ENCODE measurements at regions not wholly inside any gene's neighbourhood (a gene's known extent, or its start where the extent isn't known, plus 50 kb on each side); places are given as distances from the start of the nearest gene placed in this dataset.
"Not testable (repeated sequence)": the region's sequence is repeated elsewhere in the genome, so short reads cannot be mapped to it uniquely, and the experiment has no call there.

GRCh38 chr2:156005531-156005930 is 327.0 kb downstream of the NR4A2 start:
- DNase-seq (ENCODE audit: low read depth): no peak

GRCh38 chr2:156004459-156004858 is 328.1 kb downstream of the NR4A2 start:
- no peak for DNase-seq (ENCODE audit: low read depth)

GRCh38 chr2:156003780-156004179 is 328.7 kb downstream of the NR4A2 start:
- no peak for DNase-seq (ENCODE audit: low read depth)

- no peak for DNase-seq (ENCODE audit: low read depth)
These were observed 330.7 kb downstream of the NR4A2 start for GRCh38 chr2:156001851-156002250.

- no peak for DNase-seq (ENCODE audit: low read depth)
These were observed 335.0 kb downstream of the NR4A2 start for GRCh38 chr2:155997538-155997937.

- DNase-seq (ENCODE audit: low read depth): no peak
These were observed 338.2 kb downstream of the NR4A2 start for GRCh38 chr2:155994315-155994714.

GRCh38 chr2:155983845-155984244 is 348.7 kb downstream of the NR4A2 start:
- DNase-seq (ENCODE audit: low read depth): no peak

- no peak for DNase-seq (ENCODE audit: low read depth)
These were observed 350.4 kb downstream of the NR4A2 start for GRCh38 chr2:155982135-155982534.

- DNase-seq (ENCODE audit: low read depth): no peak
These were observed 351.5 kb downstream of the NR4A2 start for GRCh38 chr2:155980941-155981560.

GRCh38 chr2:155975734-155976133 is 356.8 kb downstream of the NR4A2 start:
- DNase-seq (ENCODE audit: low read depth): peak; percentile 5

- no peak for DNase-seq (ENCODE audit: low read depth)
These were observed 359.6 kb downstream of the NR4A2 start for GRCh38 chr2:155972916-155973315.

GRCh38 chr2:155966064-155966471 is 366.5 kb downstream of the NR4A2 start:
- DNase-seq (ENCODE audit: low read depth): not testable (repeated sequence)

- no peak for DNase-seq (ENCODE audit: low read depth)
These were observed 367.0 kb downstream of the NR4A2 start for GRCh38 chr2:155965415-155966063.

- DNase-seq (ENCODE audit: low read depth): no peak
These were observed 370.9 kb downstream of the NR4A2 start for GRCh38 chr2:155961641-155962040.

GRCh38 chr2:155958834-155959233 is 373.7 kb downstream of the NR4A2 start:
- no peak for DNase-seq (ENCODE audit: low read depth)

- DNase-seq (ENCODE audit: low read depth): no peak
These were observed 385.5 kb downstream of the NR4A2 start for GRCh38 chr2:155947069-155947468.

GRCh38 chr2:155944218-155944617 is 388.3 kb downstream of the NR4A2 start:
- DNase-seq (ENCODE audit: low read depth): no peak

- no peak for DNase-seq (ENCODE audit: low read depth)
These were observed 402.2 kb downstream of the NR4A2 start for GRCh38 chr2:155930312-155930711.

GRCh38 chr2:155917380-155917779 is 415.1 kb downstream of the NR4A2 start:
- no peak for DNase-seq (ENCODE audit: low read depth)

GRCh38 chr2:155913356-155913755 is 419.2 kb downstream of the NR4A2 start:
- peak; percentile 8 for DNase-seq (ENCODE audit: low read depth)

GRCh38 chr2:155908567-155908966 is 424.0 kb downstream of the NR4A2 start:
- DNase-seq (ENCODE audit: low read depth): no peak

GRCh38 chr2:155907211-155907610 is 425.3 kb downstream of the NR4A2 start:
- DNase-seq (ENCODE audit: low read depth): no peak

- DNase-seq (ENCODE audit: low read depth): no peak
These were observed 426.9 kb downstream of the NR4A2 start for GRCh38 chr2:155905657-155906056.

- no peak for DNase-seq (ENCODE audit: low read depth)
These were observed 427.8 kb downstream of the NR4A2 start for GRCh38 chr2:155904720-155905119.

Data from stromal cell of bone marrow (primary cell).